H9 (cell line): ENCODE measurements at regions not wholly inside any gene's neighbourhood (a gene's known extent, or its start where the extent isn't known, plus 50 kb on each side); places are given as distances from the start of the nearest gene placed in this dataset.

ENCODE experiments used
- DNase-seq: peaks from one replicate; pipeline ENCODE4 v3.0.0-alpha.2; 2017
- H2AFZ ChIP-seq: one replicate; pipeline ENCODE4 v1.6.1; 2013; ENCODE audit warnings: mild to moderate bottlenecking, low read length, control low read depth, moderate library complexity
- H2AK5ac ChIP-seq: 2 replicates; pipeline ENCODE4 v1.6.1; 2013; ENCODE audit warnings: low read length, control low read depth, mixed read lengths; ENCODE audit not compliant: insufficient read length
- H2BK120ac ChIP-seq: one replicate; pipeline ENCODE4 v1.6.1; 2013; ENCODE audit warnings: low read depth, mild to moderate bottlenecking, low read length, control low read depth, inconsistent platforms; ENCODE audit not compliant: poor library complexity, severe bottlenecking
- H2BK12ac ChIP-seq: 2 replicates; pipeline ENCODE4 v1.6.1; 2013; ENCODE audit warnings: low read length, control low read depth, mixed read lengths, low read depth; ENCODE audit not compliant: insufficient read length
- H2BK15ac ChIP-seq: 2 replicates; pipeline ENCODE4 v1.6.1; 2013; ENCODE audit warnings: low read depth, low read length, control low read depth
- H2BK20ac ChIP-seq: one replicate; pipeline ENCODE4 v1.6.1; 2013; ENCODE audit warnings: low read depth, mild to moderate bottlenecking, low read length, control low read depth, inconsistent platforms; ENCODE audit not compliant: poor library complexity, severe bottlenecking
- H2BK5ac ChIP-seq: 2 replicates; pipeline ENCODE4 v1.6.1; 2013; ENCODE audit warnings: low read length, control low read depth, mixed read lengths; ENCODE audit not compliant: insufficient read length
- H3K14ac ChIP-seq: 2 replicates; pipeline ENCODE4 v1.6.1; 2013; ENCODE audit warnings: low read length, control low read depth; ENCODE audit not compliant: insufficient read depth
- H3K18ac ChIP-seq: 2 replicates; pipeline ENCODE4 v1.6.1; 2013; ENCODE audit warnings: low read depth, mild to moderate bottlenecking, mixed read lengths, low read length, control low read depth; ENCODE audit not compliant: insufficient read length
- H3K23ac ChIP-seq: 2 replicates; pipeline ENCODE4 v1.6.1; 2013; ENCODE audit warnings: low read length, control low read depth, mixed read lengths, low read depth; ENCODE audit not compliant: insufficient read length
- H3K23me2 ChIP-seq: 2 replicates; pipeline ENCODE4 v1.6.1; 2013; ENCODE audit warnings: low read depth, mild to moderate bottlenecking, mixed read lengths, low read length, control low read depth; ENCODE audit not compliant: insufficient read length, poor library complexity, severe bottlenecking
- H3K27ac ChIP-seq: 2 replicates; pipeline ENCODE4 v1.5.1; 2013; ENCODE audit warnings: low read length, control low read depth, mixed read lengths, low read depth; ENCODE audit not compliant: insufficient read length
- H3K27me3 ChIP-seq: 2 replicates; pipeline ENCODE4 v1.6.1; 2013; ENCODE audit warnings: low read length, control low read depth, inconsistent platforms; ENCODE audit not compliant: insufficient read depth
- H3K4ac ChIP-seq: 2 replicates; pipeline ENCODE4 v1.6.1; 2013; ENCODE audit warnings: low read depth, mild to moderate bottlenecking, control low read depth, inconsistent platforms, low read length, moderate library complexity
- H3K4me1 ChIP-seq: 2 replicates; pipeline ENCODE4 v1.6.1; 2013; ENCODE audit warnings: low read length, control low read depth, inconsistent platforms; ENCODE audit not compliant: insufficient read depth
- H3K4me2 ChIP-seq: 2 replicates; pipeline ENCODE4 v1.6.1; 2013; ENCODE audit warnings: low read length, control low read depth, mixed read lengths; ENCODE audit not compliant: insufficient read length, insufficient read depth
- H3K56ac ChIP-seq: 2 replicates; pipeline ENCODE4 v1.6.1; 2013; ENCODE audit warnings: low read depth, mild to moderate bottlenecking, mixed read lengths, low read length, control low read depth; ENCODE audit not compliant: insufficient read length
- H3K79me1 ChIP-seq: 2 replicates; pipeline ENCODE4 v1.6.1; 2013; ENCODE audit warnings: low read depth, mild to moderate bottlenecking, moderate library complexity, low read length, control low read depth, inconsistent platforms; ENCODE audit not compliant: insufficient read depth, poor library complexity, severe bottlenecking
- H3K79me2 ChIP-seq: 2 replicates; pipeline ENCODE4 v1.6.1; 2013; ENCODE audit warnings: low read length, control low read depth, inconsistent platforms; ENCODE audit not compliant: insufficient read depth
- H3K9ac ChIP-seq: 2 replicates; pipeline ENCODE4 v1.6.1; 2013; ENCODE audit warnings: low read length, control low read depth, mixed read lengths; ENCODE audit not compliant: insufficient read length; ENCODE audit errors: extremely low read depth
- H3K9me3 ChIP-seq: one replicate; pipeline ENCODE4 v1.6.1; 2013; ENCODE audit warnings: low read depth, low read length, inconsistent platforms; ENCODE audit not compliant: control insufficient read depth
- H3T11ph ChIP-seq: one replicate; pipeline ENCODE4 v1.6.1; 2013; ENCODE audit warnings: mild to moderate bottlenecking, low read length, control low read depth, inconsistent platforms
- H4K20me1 ChIP-seq: one replicate; pipeline ENCODE4 v1.6.1; 2013; ENCODE audit not compliant: control insufficient read depth, insufficient read length, insufficient read depth
- H4K5ac ChIP-seq: 2 replicates; pipeline ENCODE4 v1.6.1; 2013; ENCODE audit warnings: low read depth, mild to moderate bottlenecking, mixed read lengths, low read length, control low read depth; ENCODE audit not compliant: insufficient read length
- H4K8ac ChIP-seq: replicated peaks from 2 replicates; pipeline ENCODE4 v1.6.1; 2013; ENCODE audit warnings: low read length, control low read depth, mixed read lengths, low read depth; ENCODE audit not compliant: insufficient read length
- H4K91ac ChIP-seq: 2 replicates; pipeline ENCODE4 v1.6.1; 2013; ENCODE audit warnings: low read depth, mild to moderate bottlenecking, moderate library complexity, mixed read lengths, low read length, control low read depth; ENCODE audit not compliant: insufficient read length
- H3K27ac Mint-ChIP-seq, 3 experiments: 2 replicates in 2 of 3; 3 replicates in 1 of 3; pipeline ENCODE4 v1.8.0; 2020 to 2021; ENCODE audit warnings: mixed read lengths in 3 of 3, mild to moderate bottlenecking in 1 of 3, moderate library complexity in 1 of 3
- H3K27me3 Mint-ChIP-seq: 2 replicates; pipeline ENCODE4 v1.8.0; 2021; ENCODE audit warnings: low read depth, mild to moderate bottlenecking, moderate library complexity, mixed read lengths
- H3K36me3 Mint-ChIP-seq, 3 experiments: 2 replicates in 2 of 3; 3 replicates in 1 of 3; pipeline ENCODE4 v1.8.0; 2020 to 2021; ENCODE audit warnings: low read depth in 3 of 3, mixed read lengths in 3 of 3; ENCODE audit not compliant: insufficient read depth in 1 of 3
- H3K4me1 Mint-ChIP-seq, 2 experiments: 2 replicates each; pipeline ENCODE4 v1.8.0; 2020; ENCODE audit warnings: mixed read lengths in 2 of 2
- H3K4me3 Mint-ChIP-seq, 2 experiments: 2 replicates in 1 of 2; 3 replicates in 1 of 2; pipeline ENCODE4 v1.8.0; 2020 to 2021; ENCODE audit warnings: mild to moderate bottlenecking in 2 of 2, mixed read lengths in 2 of 2, moderate library complexity in 1 of 2
- H3K9me3 Mint-ChIP-seq, 2 experiments: 2 replicates in 1 of 2; 3 replicates in 1 of 2; pipeline ENCODE4 v1.8.0; 2020; ENCODE audit warnings: mild to moderate bottlenecking in 2 of 2, mixed read lengths in 2 of 2, moderate library complexity in 1 of 2
- WGBS: extraction: QIAGEN DNeasy Blood & Tissue Kit; methylation state at CpG from one replicate; pipeline ENCODE4 v1.1.7; 2013; ENCODE audit warnings: missing lambda C conversion rate, low lambda C conversion rate, mixed read lengths; ENCODE audit not compliant: insufficient read length; ENCODE audit errors: extremely low coverage; 5-methylcytosine and 5-hydroxymethylcytosine counted together
- TF ChIP-seq, protein P1 (sequence below): fragments of 200-600 bp; sonication (generic); conservative IDR thresholded peaks from 3 replicates; pipeline ENCODE4 v1.8.0; 2021; ENCODE audit warnings: antibody characterized with exemption, mild to moderate bottlenecking

DNA sequence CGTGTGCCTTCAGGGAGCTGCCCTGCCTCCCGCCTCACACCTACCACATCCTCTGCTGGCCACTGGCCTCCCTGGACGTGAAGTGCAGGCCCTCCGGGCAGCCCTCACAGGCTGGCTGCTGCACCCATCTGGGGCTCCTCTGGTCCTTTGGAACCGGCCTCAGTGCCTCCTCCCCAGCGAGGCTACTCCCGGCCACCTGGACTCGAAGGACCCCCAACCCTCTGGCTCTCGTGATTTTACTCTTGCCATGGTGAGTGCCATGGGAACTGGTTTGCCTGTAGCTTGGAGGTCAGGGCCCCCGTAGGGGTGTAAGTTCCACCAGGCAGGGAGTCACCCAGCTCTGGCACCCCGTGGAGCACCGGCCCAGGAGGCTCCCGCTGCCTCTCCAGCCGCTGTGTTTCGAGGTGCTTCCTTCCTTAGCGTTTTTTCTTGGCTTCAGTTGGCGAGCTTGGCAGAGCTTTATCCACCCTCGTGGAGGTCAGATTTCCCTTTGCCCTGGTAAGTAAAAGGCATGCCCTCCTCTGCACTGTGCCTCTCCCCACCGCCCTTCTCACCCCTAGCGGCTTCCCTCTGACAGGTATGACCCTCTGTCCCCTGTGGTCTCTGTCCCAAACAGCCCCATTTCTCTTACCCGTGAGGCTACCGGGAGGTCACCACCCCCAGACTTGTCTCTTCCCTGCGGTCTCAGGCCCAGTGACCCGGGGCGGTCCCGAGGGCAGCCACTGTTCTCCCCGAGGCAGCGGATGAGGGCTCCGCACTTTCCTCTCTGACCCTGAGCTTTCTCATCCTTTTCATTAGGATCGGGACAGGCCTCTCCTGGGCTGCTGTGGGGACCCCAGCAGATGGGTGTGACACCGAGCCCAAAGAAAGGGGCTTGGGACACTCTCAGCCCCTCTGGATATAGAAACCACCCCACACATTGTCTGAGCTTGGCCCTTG is 203.1 kb upstream of the C14orf180 start:
- Histone ChIP-seq H4K5ac (no peak overlapping the region), H3K23ac (no peak overlapping the region), H2AK5ac (no peak overlapping the region), H2BK12ac (no peak overlapping the region), H2AFZ (no peak overlapping the region), H3K79me2 (no peaks in the 10 kb centered on the region), H3K4me1 (no peaks in the 10 kb centered on the region), H4K8ac (no peak overlapping the region), H3K9me3 (no peaks in the 10 kb centered on the region), H3K9ac (no peak overlapping the region), H4K91ac (no peak overlapping the region), H2BK5ac (no peak overlapping the region), H3K23me2 (no peaks in the 10 kb centered on the region), H3T11ph (no peak overlapping the region), H3K18ac (no peak overlapping the region), H3K4me2 (no peak overlapping the region), H2BK120ac (no peak overlapping the region), H3K79me1 (no peaks in the 10 kb centered on the region), H3K27ac (no peak overlapping the region), H2BK20ac (no peak overlapping the region), H2BK15ac (no peak overlapping the region), H4K20me1 (no peaks in the 10 kb centered on the region), H3K14ac (0 out of 2 replicates have a peak overlapping the region, but pooled peaks have one; percentile 19), H3K4ac (no peak overlapping the region), H3K56ac (no peak overlapping the region), H3K27me3 (no peaks in the 10 kb centered on the region)
- Mint-ChIP-seq H3K27ac (peak overlapping the region in 1 of 3 experiments; percentile 67; a peak in 2 of 7 replicates), H3K9me3 (peaks cover 6 to 11% of the 10 kb centered on the region in 2 experiments; a peak in 3 of 5 replicates), H3K4me3 (no peak overlapping the region), H3K4me1 (peaks cover 0 to 5% of the 10 kb centered on the region in 2 experiments; a peak in 2 of 4 replicates), H3K36me3 (peaks cover 0 to 5% (median 2%) of the 10 kb centered on the region in 3 experiments; a peak in 2 of 7 replicates), H3K27me3 (peaks cover 24% of the 10 kb centered on the region)
- no peak for DNase-seq
- TF ChIP-seq, protein P1, sequence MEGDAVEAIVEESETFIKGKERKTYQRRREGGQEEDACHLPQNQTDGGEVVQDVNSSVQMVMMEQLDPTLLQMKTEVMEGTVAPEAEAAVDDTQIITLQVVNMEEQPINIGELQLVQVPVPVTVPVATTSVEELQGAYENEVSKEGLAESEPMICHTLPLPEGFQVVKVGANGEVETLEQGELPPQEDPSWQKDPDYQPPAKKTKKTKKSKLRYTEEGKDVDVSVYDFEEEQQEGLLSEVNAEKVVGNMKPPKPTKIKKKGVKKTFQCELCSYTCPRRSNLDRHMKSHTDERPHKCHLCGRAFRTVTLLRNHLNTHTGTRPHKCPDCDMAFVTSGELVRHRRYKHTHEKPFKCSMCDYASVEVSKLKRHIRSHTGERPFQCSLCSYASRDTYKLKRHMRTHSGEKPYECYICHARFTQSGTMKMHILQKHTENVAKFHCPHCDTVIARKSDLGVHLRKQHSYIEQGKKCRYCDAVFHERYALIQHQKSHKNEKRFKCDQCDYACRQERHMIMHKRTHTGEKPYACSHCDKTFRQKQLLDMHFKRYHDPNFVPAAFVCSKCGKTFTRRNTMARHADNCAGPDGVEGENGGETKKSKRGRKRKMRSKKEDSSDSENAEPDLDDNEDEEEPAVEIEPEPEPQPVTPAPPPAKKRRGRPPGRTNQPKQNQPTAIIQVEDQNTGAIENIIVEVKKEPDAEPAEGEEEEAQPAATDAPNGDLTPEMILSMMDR, result no peak
- WGBS, result no CpG with 5 or more reads among the region's 31 CpGs
